Uterus (tissue), 3 donors: ENCODE measurements at regions not wholly inside any gene's neighbourhood (a gene's known extent, or its start where the extent isn't known, plus 50 kb on each side); places are given as distances from the start of the nearest gene placed in this dataset.

Experiments
- DNase-seq, 2 donors: peaks; one replicate each; pipeline ENCODE4 v3.0.0-alpha.2; 2019 to 2020
- H3K27ac ChIP-seq, 2 donors: fragments of 200-600 bp; sonication (generic); 1 replicate in 1 of 2; 2 replicates in 1 of 2; pipeline ENCODE4 v1.5.1; 2016 to 2018
- H3K27me3 ChIP-seq, 2 donors: fragments of 200-600 bp; sonication (generic); one replicate each; pipeline ENCODE4 v1.5.1; 2018 to 2019; ENCODE audit warnings: control low read depth in 1 of 2
- H3K36me3 ChIP-seq, 2 donors: fragments of 200-600 bp; sonication (generic); one replicate each; pipeline ENCODE4 v1.5.1; 2019; ENCODE audit warnings: control low read depth in 1 of 2
- H3K4me1 ChIP-seq, 2 donors: fragments of 200-600 bp; sonication (generic); one replicate each; pipeline ENCODE4 v1.5.1; 2018 to 2019; ENCODE audit warnings: control low read depth in 1 of 2
- H3K4me3 ChIP-seq, 2 donors: fragments of 200-600 bp; sonication (generic); 1 replicate in 1 of 2; 2 replicates in 1 of 2; pipeline ENCODE4 v1.5.1; 2018 to 2019; ENCODE audit warnings: mild to moderate bottlenecking in 1 of 2
- H3K9me3 ChIP-seq, 2 donors: fragments of 200-600 bp; sonication (generic); one replicate each; pipeline ENCODE4 v1.5.1; 2019; ENCODE audit warnings: control low read depth in 1 of 2
- POLR2A ChIP-seq, 2 donors: fragments of 450-650 bp; IDR thresholded peaks; one replicate each; pipeline ENCODE4 v1.6.1; 2016; ENCODE audit warnings: antibody characterized with exemption in 2 of 2, mild to moderate bottlenecking in 1 of 2, moderate library complexity in 1 of 2
- intact Hi-C: fragments of 100-400 bp; cut with DNase I; formaldehyde crosslinking; loops from one replicate; pipeline ENCODE4 v1.15.1; 2023; ENCODE audit warnings: low total_unique reads
- TF ChIP-seq, protein P1 (sequence below), 4 experiments: fragments of 200-600 bp in 2 of 4; fragments of 450-650 bp in 2 of 4; sonication (generic) in 2 of 4; IDR thresholded peaks; one replicate each; pipeline ENCODE4 v1.5.1; 2016 to 2019; ENCODE audit warnings: antibody characterized with exemption in 4 of 4, mild to moderate bottlenecking in 2 of 4, moderate library complexity in 1 of 4
- donor health status: DM: yes; HTN: yes; CAD: no.

DNA sequence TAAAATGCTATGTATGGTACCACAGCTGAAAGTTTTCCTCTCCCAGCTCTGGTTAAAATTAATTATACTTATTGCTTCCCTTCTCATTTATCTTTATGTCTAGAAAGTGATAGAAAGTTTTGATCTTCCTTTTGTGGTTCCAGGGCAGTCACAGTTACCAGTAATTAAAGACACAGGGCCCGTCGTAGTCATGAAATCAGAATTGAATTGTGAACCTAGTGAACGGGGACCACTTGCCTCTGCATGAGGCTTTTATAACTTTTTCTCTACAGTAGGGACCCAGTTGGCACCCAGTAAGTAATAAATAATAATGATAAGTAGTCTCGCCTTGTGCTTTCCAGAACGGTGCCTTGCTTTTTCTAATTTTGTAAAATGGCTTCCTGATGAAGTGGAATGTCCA is 231.7 kb upstream of the SATB1 start:
- Histone ChIP-seq H3K27me3 (no peaks in the 10 kb centered on the region), H3K36me3 (no peaks in the 10 kb centered on the region), H3K27ac (no peak overlapping the region), H3K4me1 (no peaks in the 10 kb centered on the region), H3K9me3 (no peaks in the 10 kb centered on the region), H3K4me3 (no peak overlapping the region)
- no peak for TF ChIP-seq POLR2A (IDR thresholded peaks at IDR 0.05)
- TF ChIP-seq, protein P1, sequence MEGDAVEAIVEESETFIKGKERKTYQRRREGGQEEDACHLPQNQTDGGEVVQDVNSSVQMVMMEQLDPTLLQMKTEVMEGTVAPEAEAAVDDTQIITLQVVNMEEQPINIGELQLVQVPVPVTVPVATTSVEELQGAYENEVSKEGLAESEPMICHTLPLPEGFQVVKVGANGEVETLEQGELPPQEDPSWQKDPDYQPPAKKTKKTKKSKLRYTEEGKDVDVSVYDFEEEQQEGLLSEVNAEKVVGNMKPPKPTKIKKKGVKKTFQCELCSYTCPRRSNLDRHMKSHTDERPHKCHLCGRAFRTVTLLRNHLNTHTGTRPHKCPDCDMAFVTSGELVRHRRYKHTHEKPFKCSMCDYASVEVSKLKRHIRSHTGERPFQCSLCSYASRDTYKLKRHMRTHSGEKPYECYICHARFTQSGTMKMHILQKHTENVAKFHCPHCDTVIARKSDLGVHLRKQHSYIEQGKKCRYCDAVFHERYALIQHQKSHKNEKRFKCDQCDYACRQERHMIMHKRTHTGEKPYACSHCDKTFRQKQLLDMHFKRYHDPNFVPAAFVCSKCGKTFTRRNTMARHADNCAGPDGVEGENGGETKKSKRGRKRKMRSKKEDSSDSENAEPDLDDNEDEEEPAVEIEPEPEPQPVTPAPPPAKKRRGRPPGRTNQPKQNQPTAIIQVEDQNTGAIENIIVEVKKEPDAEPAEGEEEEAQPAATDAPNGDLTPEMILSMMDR (IDR thresholded peaks at IDR 0.05): no peak
- DNase-seq: no peak
- intact Hi-C loops: no loop called here

DNA sequence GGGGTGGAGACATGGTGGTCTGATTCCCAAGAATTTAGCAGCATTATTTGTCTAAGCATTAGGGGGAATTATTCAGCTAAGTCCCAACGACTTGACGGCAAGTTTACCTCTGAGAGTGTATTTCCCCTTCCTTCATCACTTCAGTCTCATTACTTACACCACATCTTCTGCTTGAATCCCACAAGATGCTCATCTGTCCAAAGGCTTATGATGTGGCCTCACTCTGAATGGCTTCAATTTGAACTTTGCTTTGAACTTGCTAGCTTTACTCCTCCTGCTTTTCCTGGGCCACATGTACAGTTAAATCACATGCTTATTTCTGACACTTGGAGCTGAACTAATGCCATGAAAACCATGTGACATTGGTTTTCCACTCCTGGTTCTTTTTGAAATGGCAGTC is 231.3 kb upstream of the SATB1 start:
- Histone ChIP-seq H3K27me3 (no peaks in the 10 kb centered on the region), H3K27ac (no peak overlapping the region), H3K4me1 (no peaks in the 10 kb centered on the region), H3K9me3 (no peaks in the 10 kb centered on the region), H3K36me3 (no peaks in the 10 kb centered on the region), H3K4me3 (no peak overlapping the region)
- DNase-seq: no peak
- TF ChIP-seq POLR2A (IDR thresholded peaks at IDR 0.05): no peak
- TF ChIP-seq, protein P1 (IDR thresholded peaks at IDR 0.05): no peak
- intact Hi-C loops: no loop called here

DNA sequence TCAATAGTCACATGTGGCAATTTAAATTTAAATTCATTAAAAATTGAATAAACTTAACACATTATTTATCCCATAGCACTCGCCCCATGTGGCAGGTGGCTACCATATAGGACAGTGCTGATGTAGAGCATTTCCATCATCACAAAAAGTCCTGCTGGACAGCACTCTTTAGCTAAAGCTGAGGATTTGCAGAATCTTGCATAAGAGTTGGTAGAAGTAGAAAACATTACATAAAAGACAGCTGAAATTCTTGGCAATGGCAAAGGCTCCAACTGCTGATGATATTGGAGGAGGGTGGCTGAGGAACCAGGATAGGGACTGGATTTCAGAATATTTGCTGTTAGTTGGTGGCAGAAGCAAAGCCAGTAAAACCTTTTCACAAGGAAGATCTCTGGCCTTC is 230.7 kb upstream of the SATB1 start:
- no peak overlapping the region for H3K27ac ChIP-seq
- intact Hi-C loops: no loop called here
- H3K4me1 ChIP-seq: no peaks in the 10 kb centered on the region
- no peak for DNase-seq
- H3K36me3 ChIP-seq: no peaks in the 10 kb centered on the region
- no peak overlapping the region for H3K4me3 ChIP-seq
- no peak for TF ChIP-seq POLR2A (IDR thresholded peaks at IDR 0.05)
- TF ChIP-seq, protein P1 (IDR thresholded peaks at IDR 0.05): no peak
- no peaks in the 10 kb centered on the region for H3K9me3 ChIP-seq
- no peaks in the 10 kb centered on the region for H3K27me3 ChIP-seq

DNA sequence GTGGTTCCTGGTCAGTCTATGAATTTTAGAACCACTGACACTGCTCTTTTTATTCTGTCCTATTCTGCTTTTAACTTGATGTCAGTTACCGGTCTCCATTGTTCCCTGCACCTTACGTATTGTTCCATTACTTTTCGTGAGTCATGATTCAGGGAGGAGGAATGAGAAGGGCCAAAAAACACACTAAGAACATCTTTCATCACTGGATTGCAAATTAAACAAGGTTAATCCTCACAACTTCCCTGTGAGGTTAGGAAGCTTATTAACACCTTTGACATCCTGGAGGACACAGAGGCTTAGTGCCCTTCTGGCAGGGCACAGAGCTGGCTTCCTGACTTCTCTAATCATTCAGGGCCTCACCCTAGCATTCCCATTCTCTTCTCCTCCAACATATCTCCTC is 227.6 kb upstream of the SATB1 start:
- no peak overlapping the region for H3K27ac ChIP-seq
- H3K4me3 ChIP-seq: no peak overlapping the region
- TF ChIP-seq, protein P1 (IDR thresholded peaks at IDR 0.05): no peak
- no peak for TF ChIP-seq POLR2A (IDR thresholded peaks at IDR 0.05)
- no peaks in the 10 kb centered on the region for H3K9me3 ChIP-seq
- intact Hi-C loops: no loop called here
- no peaks in the 10 kb centered on the region for H3K4me1 ChIP-seq
- no peaks in the 10 kb centered on the region for H3K36me3 ChIP-seq
- no peaks in the 10 kb centered on the region for H3K27me3 ChIP-seq
- DNase-seq: no peak

DNA sequence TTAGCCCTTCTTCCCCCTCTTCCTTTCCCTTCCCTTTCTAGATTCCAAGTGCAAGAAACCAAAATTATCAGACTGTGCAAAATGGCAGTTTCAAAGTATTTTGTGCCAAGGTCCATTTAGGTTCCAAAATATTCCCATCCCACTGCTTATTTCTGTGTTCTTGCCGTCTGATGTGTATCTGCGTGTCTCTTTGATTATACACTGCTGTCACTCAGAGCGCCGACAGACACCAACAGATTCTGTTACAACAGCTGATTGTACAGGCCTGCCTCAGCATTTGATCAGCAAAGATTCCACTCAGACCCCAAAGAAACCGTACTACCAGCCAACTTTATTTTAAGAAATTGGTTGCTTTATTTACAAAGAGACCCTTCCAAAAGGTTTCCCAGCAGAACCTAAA is 225.6 kb upstream of the SATB1 start:
- Histone ChIP-seq H3K4me1 (no peaks in the 10 kb centered on the region), H3K27me3 (no peaks in the 10 kb centered on the region), H3K36me3 (no peaks in the 10 kb centered on the region), H3K27ac (no peak overlapping the region), H3K4me3 (no peak overlapping the region), H3K9me3 (no peaks in the 10 kb centered on the region)
- TF ChIP-seq POLR2A (IDR thresholded peaks at IDR 0.05): no peak
- TF ChIP-seq, protein P1 (IDR thresholded peaks at IDR 0.05): no peak
- intact Hi-C loops: no loop called here
- no peak for DNase-seq
